IgD-negative memory B cell (primary cell): ENCODE measurements at regions not wholly inside any gene's neighbourhood (a gene's known extent, or its start where the extent isn't known, plus 50 kb on each side); places are given as distances from the start of the nearest gene placed in this dataset.

Source experiments
- H3K27ac Mint-ChIP-seq, 3 donors: one replicate each; pipeline ENCODE4 v1.8.0; 2020 to 2022; ENCODE audit warnings: mild to moderate bottlenecking in 3 of 3, mixed read lengths in 3 of 3, moderate library complexity in 1 of 3
- H3K27me3 Mint-ChIP-seq: one replicate; pipeline ENCODE4 v1.8.0; 2021; ENCODE audit warnings: mixed read lengths
- H3K36me3 Mint-ChIP-seq: one replicate; pipeline ENCODE4 v1.8.0; 2020; ENCODE audit warnings: mild to moderate bottlenecking, mixed read lengths
- H3K4me1 Mint-ChIP-seq, 3 donors: one replicate each; pipeline ENCODE4 v1.8.0; 2020 to 2022; ENCODE audit warnings: mixed read lengths in 3 of 3, mild to moderate bottlenecking in 1 of 3
- H3K4me3 Mint-ChIP-seq, 4 donors: one replicate each; pipeline ENCODE4 v1.8.0; 2020 to 2022; ENCODE audit warnings: mild to moderate bottlenecking in 4 of 4, mixed read lengths in 4 of 4, moderate library complexity in 3 of 4
- H3K9me3 Mint-ChIP-seq, 3 donors: one replicate each; pipeline ENCODE4 v1.8.0; 2020 to 2021; ENCODE audit warnings: mixed read lengths in 3 of 3, mild to moderate bottlenecking in 1 of 3

DNA sequence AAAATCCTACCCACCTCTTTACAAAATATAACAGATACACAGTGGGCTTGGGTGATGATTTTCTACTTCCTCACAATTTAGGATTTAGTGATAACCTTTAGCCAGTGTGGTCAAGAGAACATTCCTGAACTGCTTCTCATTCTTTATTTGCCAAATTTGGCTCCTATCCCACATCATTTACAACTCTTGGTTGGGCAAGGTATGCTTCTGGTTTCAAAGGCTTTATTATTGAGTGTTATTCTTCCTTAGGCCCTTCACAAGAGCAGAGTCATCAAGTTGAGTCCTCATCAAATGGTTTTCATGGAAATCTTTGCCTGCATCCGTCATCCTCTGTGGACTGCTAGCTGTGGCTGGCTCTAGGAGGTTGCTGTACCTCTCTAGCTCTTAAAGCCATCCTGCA lies 472.0 kb upstream of the ETAA1 start:
- H3K36me3 Mint-ChIP-seq: no peaks in the 10 kb centered on the region
- no peaks in the 10 kb centered on the region for H3K4me1 Mint-ChIP-seq
- peaks cover 0 to 4% (median 2%) of the 10 kb centered on the region in 3 donors for H3K9me3 Mint-ChIP-seq
- H3K4me3 Mint-ChIP-seq: no peak overlapping the region
- no peak overlapping the region for H3K27ac Mint-ChIP-seq
- no peaks in the 10 kb centered on the region for H3K27me3 Mint-ChIP-seq

DNA sequence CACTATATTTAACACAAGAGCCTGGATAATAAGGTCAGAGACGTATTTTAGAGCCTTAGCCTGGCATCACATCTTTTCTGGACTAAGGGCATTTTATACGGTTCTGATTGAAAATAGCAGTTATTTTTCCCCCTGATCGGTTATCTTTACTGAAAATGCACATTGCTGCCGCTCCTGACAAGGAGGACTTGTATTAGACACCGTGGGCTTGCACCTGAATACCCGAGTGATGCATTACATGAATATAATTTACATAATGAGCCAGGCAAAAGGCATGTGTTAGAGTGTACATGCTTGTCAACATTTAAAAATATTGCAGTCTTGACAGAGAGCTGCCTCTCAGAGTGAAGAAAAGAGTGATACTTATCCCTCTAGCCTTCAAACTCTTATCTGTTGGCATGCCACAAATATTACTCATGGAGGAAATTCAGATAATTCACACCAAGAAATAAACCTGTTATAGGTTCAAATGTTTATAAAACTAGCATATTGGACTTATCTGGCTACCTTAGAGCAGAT lies 470.5 kb upstream of the ETAA1 start:
- peaks cover 0 to 4% (median 2%) of the 10 kb centered on the region in 3 donors for H3K9me3 Mint-ChIP-seq
- no peaks in the 10 kb centered on the region for H3K36me3 Mint-ChIP-seq
- H3K27me3 Mint-ChIP-seq: no peaks in the 10 kb centered on the region
- no peak overlapping the region for H3K4me3 Mint-ChIP-seq
- no peaks in the 10 kb centered on the region for H3K4me1 Mint-ChIP-seq
- H3K27ac Mint-ChIP-seq: no peak overlapping the region

DNA sequence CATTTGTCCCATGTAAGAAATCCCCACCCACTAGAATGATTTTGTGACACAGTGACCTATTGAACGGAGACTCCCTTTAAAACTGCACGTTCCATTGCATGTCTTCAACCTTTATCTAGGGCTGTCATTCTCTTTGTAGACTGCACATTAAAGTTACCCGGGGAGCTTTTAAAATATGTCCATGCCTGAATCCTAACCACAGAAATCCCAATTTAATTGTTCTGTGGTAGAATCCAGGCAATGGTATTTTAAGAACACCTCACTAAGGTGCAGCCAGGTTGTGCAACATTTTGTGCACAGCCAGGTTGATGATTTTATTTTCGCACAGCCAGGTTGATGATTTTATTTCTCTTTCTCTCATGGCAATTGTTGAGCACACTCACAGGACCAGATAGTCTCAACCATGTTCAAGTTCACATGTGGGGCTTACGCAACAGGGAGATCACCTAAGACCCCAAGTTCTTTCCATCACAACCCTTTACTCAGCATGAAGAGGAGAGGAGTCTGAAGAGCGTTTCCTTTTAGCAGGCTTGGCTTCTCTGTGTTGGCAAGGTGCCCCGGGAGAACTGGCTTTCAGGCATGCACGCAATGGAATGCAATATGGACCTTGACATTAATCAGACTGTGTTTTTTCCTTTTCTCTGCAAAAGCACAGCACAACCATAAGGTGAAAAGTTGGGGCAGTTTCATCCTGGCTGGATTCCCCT lies 467.3 kb upstream of the ETAA1 start:
- no peaks in the 10 kb centered on the region for H3K36me3 Mint-ChIP-seq
- H3K4me3 Mint-ChIP-seq: no peak overlapping the region
- H3K27me3 Mint-ChIP-seq: no peaks in the 10 kb centered on the region
- H3K27ac Mint-ChIP-seq: no peak overlapping the region
- H3K9me3 Mint-ChIP-seq: peaks cover 0 to 4% (median 0%) of the 10 kb centered on the region in 3 donors
- H3K4me1 Mint-ChIP-seq: no peaks in the 10 kb centered on the region

DNA sequence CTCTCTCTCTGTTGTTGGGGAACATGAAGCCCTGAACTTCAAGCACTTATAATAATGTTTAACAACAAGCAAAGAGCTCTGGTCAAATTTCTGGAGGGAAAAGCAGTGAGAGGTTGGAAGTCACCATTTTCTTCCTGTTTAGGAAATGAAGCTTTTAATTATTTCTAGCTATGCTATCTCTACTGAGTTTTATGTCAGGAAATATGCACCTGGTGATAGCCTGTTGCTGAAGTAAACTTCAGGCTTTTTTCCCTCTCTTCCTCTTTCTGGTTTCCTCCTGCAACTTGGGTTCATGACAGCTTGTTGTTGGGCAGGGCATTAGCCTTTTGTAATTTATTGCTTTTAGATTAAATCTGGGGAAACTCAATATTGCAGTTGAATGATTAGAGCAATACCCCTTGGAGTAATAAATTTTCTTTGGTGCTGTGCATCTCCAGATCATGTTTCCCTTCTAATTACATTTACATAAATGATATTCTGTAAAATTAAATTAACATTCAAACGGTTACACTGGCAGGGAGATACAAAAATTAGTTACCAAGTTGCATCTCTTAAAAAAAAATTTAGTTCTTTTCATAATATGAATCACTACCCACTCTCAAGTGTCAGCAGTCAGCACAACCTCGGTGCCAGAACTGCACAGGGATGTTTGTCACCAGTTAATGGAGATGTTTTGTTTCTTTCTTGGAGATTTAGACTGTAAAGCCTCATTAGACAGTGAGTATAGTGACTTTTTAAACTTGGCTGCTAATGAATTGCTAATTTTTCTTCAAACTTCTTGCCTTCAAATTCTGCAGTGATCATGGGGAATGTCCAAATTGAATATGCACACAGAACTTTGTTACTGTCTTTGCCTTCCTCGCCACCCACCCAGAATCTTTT lies 466.6 kb upstream of the ETAA1 start:
- Mint-ChIP-seq H3K4me1 (no peaks in the 10 kb centered on the region), H3K27ac (no peak overlapping the region), H3K36me3 (no peaks in the 10 kb centered on the region), H3K9me3 (peaks cover 0 to 4% (median 0%) of the 10 kb centered on the region in 3 donors), H3K27me3 (no peaks in the 10 kb centered on the region), H3K4me3 (no peak overlapping the region)

DNA sequence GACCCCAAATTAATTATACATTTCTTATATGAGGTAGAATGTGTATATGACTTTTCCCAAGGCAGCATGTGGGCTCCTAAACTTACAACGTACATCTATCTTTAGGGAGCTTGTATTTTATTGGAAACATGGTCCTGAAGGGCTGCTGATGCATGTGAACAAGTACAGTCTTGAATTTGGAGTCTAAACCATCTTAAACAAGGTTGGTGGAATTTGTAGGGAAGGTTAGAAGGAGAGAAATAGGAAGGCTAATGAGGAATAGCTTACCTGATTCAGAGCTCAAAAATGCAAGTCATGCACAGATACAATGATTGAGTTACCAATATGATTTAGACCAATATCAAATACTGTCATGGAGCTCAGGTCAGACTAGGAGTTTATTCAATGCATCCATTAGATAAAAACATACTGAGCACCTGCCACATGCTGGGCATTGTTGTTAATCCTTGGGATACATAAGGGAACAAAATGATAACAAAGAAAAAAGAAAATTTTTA lies 458.6 kb upstream of the ETAA1 start:
- Mint-ChIP-seq H3K36me3 (no peaks in the 10 kb centered on the region), H3K27ac (no peak overlapping the region), H3K27me3 (no peaks in the 10 kb centered on the region), H3K4me3 (no peak overlapping the region), H3K4me1 (no peaks in the 10 kb centered on the region), H3K9me3 (peaks cover 0 to 8% (median 0%) of the 10 kb centered on the region in 3 donors)

DNA sequence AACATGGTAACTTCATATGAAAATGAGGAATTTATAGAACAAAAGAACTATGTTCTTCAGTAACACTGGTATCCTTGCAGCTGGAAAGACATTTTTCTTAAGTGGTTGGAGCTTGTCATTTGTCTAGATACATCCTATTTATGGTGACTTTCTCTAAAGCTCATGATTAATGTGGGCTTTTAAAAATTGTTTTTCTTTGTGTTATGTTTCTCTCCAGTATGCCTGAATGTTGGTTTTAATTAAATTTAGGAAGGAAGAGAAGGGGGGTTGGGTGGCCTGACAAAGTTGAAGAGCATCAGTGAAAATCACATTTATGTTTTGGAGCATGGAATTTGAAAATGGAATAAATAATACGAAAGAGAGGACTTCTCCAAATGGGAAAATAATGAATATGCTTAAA lies 457.1 kb upstream of the ETAA1 start:
- peaks cover 0 to 5% (median 0%) of the 10 kb centered on the region in 3 donors for H3K9me3 Mint-ChIP-seq
- no peak overlapping the region for H3K27ac Mint-ChIP-seq
- no peaks in the 10 kb centered on the region for H3K36me3 Mint-ChIP-seq
- H3K27me3 Mint-ChIP-seq: peaks cover 2% of the 10 kb centered on the region
- no peak overlapping the region for H3K4me3 Mint-ChIP-seq
- no peaks in the 10 kb centered on the region for H3K4me1 Mint-ChIP-seq

DNA sequence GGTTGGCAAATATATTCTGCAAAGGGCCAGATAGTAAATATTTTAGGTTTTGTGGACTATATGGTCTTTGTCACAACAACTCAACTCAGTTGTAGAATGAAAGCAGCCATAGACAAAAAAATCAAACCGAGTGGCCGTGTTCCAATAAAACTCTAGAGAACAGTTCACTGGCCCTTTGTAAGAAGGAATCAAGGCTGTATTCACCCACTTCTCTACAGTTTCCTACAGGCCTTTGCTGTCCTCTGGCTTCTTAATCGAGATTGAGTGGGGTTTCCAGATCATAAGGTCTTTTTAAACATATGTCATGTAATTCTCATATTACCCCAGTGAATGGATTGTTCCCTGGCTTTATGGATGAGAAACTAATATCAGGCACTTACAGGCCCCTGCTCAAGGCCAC lies 448.9 kb upstream of the ETAA1 start:
- no peak overlapping the region for H3K4me3 Mint-ChIP-seq
- H3K27ac Mint-ChIP-seq: no peak overlapping the region
- peaks cover 0 to 3% (median 2%) of the 10 kb centered on the region in 3 donors for H3K9me3 Mint-ChIP-seq
- H3K4me1 Mint-ChIP-seq: no peaks in the 10 kb centered on the region
- peaks cover 2% of the 10 kb centered on the region for H3K36me3 Mint-ChIP-seq
- H3K27me3 Mint-ChIP-seq: peaks cover 2% of the 10 kb centered on the region

DNA sequence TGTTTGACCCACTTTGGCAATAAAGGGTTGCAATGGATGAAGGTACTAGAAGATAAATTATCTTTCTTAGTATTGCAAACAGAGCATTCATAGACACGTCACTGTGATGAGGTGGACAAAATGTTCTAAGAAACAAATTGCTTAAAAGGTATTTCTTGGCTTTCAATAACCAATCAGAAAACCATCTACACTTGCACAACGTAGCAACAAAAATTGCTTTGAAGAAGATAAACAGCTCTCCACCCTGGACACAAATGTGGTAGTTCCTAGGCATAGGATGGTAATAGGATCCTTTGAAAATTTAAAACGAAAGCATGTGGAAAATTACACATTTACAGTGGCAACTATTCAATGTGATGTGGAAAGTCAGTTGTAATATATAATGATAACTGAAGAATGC lies 439.9 kb upstream of the ETAA1 start:
- no peak overlapping the region for H3K27ac Mint-ChIP-seq
- H3K4me1 Mint-ChIP-seq: no peaks in the 10 kb centered on the region
- H3K36me3 Mint-ChIP-seq: no peaks in the 10 kb centered on the region
- H3K27me3 Mint-ChIP-seq: no peaks in the 10 kb centered on the region
- H3K9me3 Mint-ChIP-seq: no peaks in the 10 kb centered on the region
- H3K4me3 Mint-ChIP-seq: no peak overlapping the region

DNA sequence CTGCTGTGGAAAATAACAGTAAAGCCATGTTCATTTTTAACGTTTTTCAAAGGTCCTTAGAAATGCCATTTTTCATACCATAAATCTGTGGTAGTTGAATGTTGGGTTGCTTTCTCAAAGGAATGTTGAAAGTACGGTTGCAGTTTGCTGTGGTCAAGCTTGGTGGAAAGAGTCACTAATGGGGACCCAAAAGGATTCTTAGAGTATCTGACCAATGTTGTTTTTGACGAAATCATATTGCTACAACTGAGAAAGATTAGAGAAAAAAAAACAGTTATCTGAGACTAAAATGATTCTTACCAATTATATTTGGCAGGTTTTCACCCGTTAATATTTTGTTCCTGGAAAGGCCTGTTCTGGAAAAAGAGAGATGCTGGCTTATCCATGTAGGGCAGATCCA lies 439.5 kb upstream of the ETAA1 start:
- Mint-ChIP-seq H3K27ac (no peak overlapping the region), H3K9me3 (no peaks in the 10 kb centered on the region), H3K27me3 (no peaks in the 10 kb centered on the region), H3K36me3 (no peaks in the 10 kb centered on the region), H3K4me3 (no peak overlapping the region), H3K4me1 (no peaks in the 10 kb centered on the region)

DNA sequence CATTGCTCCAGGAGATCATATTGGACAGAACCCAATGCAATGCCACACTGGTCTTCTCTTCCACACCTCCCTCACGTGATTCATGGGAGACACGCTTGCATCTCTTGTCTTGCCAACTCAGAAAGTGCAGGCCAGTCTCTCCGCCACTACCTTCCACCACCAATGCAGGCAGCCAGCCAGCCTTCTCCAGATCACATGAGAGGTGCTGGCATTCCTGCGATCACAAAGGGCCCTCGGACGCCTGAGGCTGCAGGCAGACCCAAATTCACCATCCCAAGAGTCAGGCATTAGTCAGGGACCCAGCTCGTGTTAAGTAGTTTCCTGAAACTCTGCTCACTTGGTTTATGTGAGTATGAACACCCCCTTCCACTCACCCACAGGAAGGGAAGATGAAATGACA lies 437.0 kb upstream of the ETAA1 start:
- Mint-ChIP-seq H3K36me3 (no peaks in the 10 kb centered on the region), H3K27me3 (peaks cover 2% of the 10 kb centered on the region), H3K4me3 (no peak overlapping the region), H3K27ac (peak overlapping the region in 1 of 3 donors; percentile 88), H3K9me3 (no peaks in the 10 kb centered on the region), H3K4me1 (no peaks in the 10 kb centered on the region)

DNA sequence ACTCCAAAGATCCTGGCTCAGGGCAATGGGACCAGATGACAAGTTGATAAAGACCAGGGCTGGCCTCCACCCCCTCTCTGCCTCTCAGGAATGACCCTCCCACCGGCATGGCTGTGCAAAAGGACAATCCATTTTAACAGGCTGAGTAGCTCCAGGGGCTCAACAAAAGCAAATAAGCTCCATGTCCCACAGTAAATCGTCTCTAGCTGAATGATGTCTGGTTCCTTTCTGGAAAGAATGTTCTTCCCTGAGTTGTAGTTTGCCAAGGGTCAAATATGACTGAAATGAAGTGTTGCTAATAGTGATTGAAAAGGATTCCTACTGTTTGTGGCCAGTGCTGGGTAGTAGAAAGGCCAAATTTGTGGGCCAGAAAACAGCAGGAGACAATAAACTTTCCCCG lies 434.4 kb upstream of the ETAA1 start:
- no peak overlapping the region for H3K4me3 Mint-ChIP-seq
- H3K9me3 Mint-ChIP-seq: no peaks in the 10 kb centered on the region
- no peaks in the 10 kb centered on the region for H3K4me1 Mint-ChIP-seq
- no peak overlapping the region for H3K27ac Mint-ChIP-seq
- peaks cover 2% of the 10 kb centered on the region for H3K27me3 Mint-ChIP-seq
- no peaks in the 10 kb centered on the region for H3K36me3 Mint-ChIP-seq

DNA sequence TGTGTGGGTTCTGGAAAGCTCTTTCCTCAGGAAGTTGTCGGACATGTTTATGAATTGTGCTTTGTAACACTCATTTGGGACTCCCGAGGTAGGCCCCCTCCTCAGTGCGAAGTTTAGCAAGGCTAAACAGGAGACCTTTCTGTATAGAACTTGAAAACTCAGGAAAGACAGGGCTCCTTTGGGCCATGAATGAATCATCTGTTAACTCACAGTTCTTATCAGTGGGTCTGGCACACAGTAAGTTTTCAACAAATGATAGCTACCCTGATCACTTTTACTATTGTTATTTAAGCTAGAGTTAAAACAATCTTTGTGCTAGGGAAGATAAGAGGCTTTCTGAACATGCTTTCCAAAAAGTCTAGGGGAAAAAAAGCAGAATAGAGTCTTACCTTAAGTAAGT lies 430.5 kb upstream of the ETAA1 start:
- Mint-ChIP-seq H3K4me1 (no peaks in the 10 kb centered on the region), H3K27me3 (peaks cover 2% of the 10 kb centered on the region), H3K27ac (no peak overlapping the region), H3K9me3 (no peaks in the 10 kb centered on the region), H3K4me3 (no peak overlapping the region), H3K36me3 (no peaks in the 10 kb centered on the region)

DNA sequence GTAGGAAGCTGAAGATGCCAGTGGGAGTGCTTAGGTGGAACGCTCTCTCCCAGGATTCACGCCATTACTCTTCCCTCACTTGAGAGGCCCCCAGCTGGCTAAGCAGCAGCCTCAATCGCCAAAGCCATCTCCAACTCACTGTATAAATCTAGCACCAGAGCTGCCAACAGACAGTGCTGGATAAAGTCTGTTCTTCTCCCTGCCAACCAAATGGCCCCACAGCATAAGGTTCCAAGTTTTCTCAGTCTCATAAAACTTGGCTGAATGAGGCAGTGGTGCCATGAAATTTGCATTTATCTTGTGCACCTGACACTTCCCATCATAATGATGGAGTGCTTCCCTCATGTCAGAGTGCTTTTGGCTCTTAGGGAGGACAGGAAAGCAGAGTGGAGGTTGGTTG lies 428.2 kb upstream of the ETAA1 start:
- H3K27me3 Mint-ChIP-seq: no peaks in the 10 kb centered on the region
- H3K36me3 Mint-ChIP-seq: no peaks in the 10 kb centered on the region
- no peaks in the 10 kb centered on the region for H3K4me1 Mint-ChIP-seq
- no peak overlapping the region for H3K27ac Mint-ChIP-seq
- H3K9me3 Mint-ChIP-seq: no peaks in the 10 kb centered on the region
- no peak overlapping the region for H3K4me3 Mint-ChIP-seq

DNA sequence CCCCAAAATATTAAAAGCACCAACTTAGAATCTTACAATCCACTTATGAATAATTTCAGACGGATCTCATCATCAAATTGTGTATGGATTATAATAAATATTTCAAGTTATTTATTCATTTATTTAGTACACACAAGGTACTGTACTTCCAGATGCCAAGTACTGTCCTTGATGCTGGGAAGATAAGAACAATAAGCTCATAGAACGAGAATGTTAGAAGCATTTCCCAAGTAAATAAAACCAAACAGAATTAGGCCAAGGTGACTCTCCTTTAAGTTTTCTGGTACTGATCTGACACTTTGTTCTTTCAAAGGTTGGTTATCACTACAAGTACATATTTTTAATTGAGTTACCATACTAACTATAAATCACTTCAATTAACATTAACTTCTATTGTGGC lies 416.1 kb upstream of the ETAA1 start:
- H3K27me3 Mint-ChIP-seq: no peaks in the 10 kb centered on the region
- peaks cover 0 to 5% (median 0%) of the 10 kb centered on the region in 3 donors for H3K9me3 Mint-ChIP-seq
- no peak overlapping the region for H3K27ac Mint-ChIP-seq
- peaks cover 3% of the 10 kb centered on the region for H3K36me3 Mint-ChIP-seq
- no peak overlapping the region for H3K4me3 Mint-ChIP-seq
- no peaks in the 10 kb centered on the region for H3K4me1 Mint-ChIP-seq

DNA sequence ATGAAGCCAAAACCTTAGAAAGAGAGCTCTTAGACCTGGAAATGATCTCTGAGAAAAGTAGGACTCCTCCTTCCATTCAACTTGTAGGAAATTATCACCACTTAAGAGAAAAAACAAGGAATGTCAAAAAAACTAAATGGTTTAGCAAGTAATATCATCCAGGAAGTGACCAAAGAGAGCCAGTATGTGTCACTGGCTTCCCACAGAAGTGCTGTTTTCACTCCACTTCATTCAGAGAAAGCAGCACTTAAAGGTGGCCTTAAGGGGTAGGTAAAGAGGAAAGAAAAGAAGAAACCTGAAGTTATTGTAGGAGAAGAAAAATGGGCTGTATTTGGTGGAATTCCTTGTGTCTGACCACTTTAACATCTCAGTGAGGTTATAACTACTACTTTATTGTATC lies 414.4 kb upstream of the ETAA1 start:
- no peak overlapping the region for H3K27ac Mint-ChIP-seq
- H3K4me3 Mint-ChIP-seq: no peak overlapping the region
- peaks cover 3% of the 10 kb centered on the region for H3K36me3 Mint-ChIP-seq

More for the DNA sequence above, 414.4 kb upstream of the ETAA1 start:
- H3K9me3 Mint-ChIP-seq: peaks cover 0 to 10% (median 2%) of the 10 kb centered on the region in 3 donors
- no peaks in the 10 kb centered on the region for H3K4me1 Mint-ChIP-seq
- no peaks in the 10 kb centered on the region for H3K27me3 Mint-ChIP-seq
